IPS-15b (cell line): ENCODE measurements at regions not wholly inside any gene's neighbourhood (a gene's known extent, or its start where the extent isn't known, plus 50 kb on each side); places are given as distances from the start of the nearest gene placed in this dataset.
"Not testable (repeated sequence)": the region's sequence is repeated elsewhere in the genome, so short reads cannot be mapped to it uniquely, and the experiment has no call there.

ENCODE experiments used
- H3K27me3 ChIP-seq: one replicate; pipeline ENCODE4 v1.6.1; 2013; ENCODE audit warnings: low read length; ENCODE audit not compliant: control insufficient read depth, insufficient read depth
- H3K36me3 ChIP-seq: one replicate; pipeline ENCODE4 v1.6.1; 2013; ENCODE audit warnings: low read length; ENCODE audit not compliant: control insufficient read depth, insufficient read depth
- H3K4me1 ChIP-seq: one replicate; pipeline ENCODE4 v1.6.1; 2013; ENCODE audit warnings: mild to moderate bottlenecking, low read length; ENCODE audit not compliant: control insufficient read depth, insufficient read depth
- H3K4me3 ChIP-seq: one replicate; pipeline ENCODE4 v1.5.1; 2013; ENCODE audit warnings: low read depth, low read length
- H3K9ac ChIP-seq: one replicate; pipeline ENCODE4 v1.6.1; 2013; ENCODE audit warnings: low read depth, mild to moderate bottlenecking, low read length
- H3K9me3 ChIP-seq: one replicate; pipeline ENCODE4 v1.6.1; 2013; ENCODE audit warnings: mild to moderate bottlenecking, low read length; ENCODE audit not compliant: control insufficient read depth, insufficient read depth

DNA sequence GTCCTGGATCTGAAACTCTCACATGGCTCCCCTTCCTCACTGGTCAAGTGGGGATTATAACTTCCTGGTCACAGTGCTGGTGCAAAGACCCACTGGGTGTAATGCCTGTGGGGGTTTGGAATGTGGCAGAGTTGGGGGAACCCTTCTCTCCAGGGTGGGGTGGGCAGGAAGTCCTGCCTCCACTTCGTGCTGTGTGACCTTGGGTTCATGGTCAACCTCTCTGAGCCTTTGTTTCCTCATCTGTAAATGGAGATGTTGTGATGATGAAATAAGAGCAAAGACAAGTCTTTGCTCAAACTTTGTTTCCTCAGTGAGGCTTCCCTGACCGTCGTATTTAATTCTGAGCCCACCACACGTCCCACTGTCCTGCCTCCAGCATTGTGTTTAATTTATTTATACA, 564.7 kb downstream of the PTPRU start:
- Histone ChIP-seq H3K9me3 (no peaks in the 10 kb centered on the region), H3K9ac (no peak overlapping the region), H3K4me1 (no peaks in the 10 kb centered on the region), H3K36me3 (no peaks in the 10 kb centered on the region), H3K4me3 (no peak overlapping the region), H3K27me3 (no peaks in the 10 kb centered on the region)

GRCh38 chr1:29800522-29800956, 564.2 kb downstream of the PTPRU start:
- Histone ChIP-seq H3K36me3 (no peaks in the 10 kb centered on the region), H3K9ac (no peak overlapping the region), H3K4me1 (no peaks in the 10 kb centered on the region), H3K9me3 (no peaks in the 10 kb centered on the region), H3K27me3 (no peaks in the 10 kb centered on the region), H3K4me3 (no peak overlapping the region)

GRCh38 chr1:29800120-29800519, 563.8 kb downstream of the PTPRU start:
- no peaks in the 10 kb centered on the region for H3K27me3 ChIP-seq
- no peak overlapping the region for H3K4me3 ChIP-seq
- no peak overlapping the region for H3K9ac ChIP-seq
- H3K4me1 ChIP-seq = no peaks in the 10 kb centered on the region
- no peaks in the 10 kb centered on the region for H3K36me3 ChIP-seq
- no peaks in the 10 kb centered on the region for H3K9me3 ChIP-seq

GRCh38 chr1:29798699-29799566, 562.6 kb downstream of the PTPRU start:
- Histone ChIP-seq H3K9me3 (no peaks in the 10 kb centered on the region), H3K36me3 (no peaks in the 10 kb centered on the region)

DNA sequence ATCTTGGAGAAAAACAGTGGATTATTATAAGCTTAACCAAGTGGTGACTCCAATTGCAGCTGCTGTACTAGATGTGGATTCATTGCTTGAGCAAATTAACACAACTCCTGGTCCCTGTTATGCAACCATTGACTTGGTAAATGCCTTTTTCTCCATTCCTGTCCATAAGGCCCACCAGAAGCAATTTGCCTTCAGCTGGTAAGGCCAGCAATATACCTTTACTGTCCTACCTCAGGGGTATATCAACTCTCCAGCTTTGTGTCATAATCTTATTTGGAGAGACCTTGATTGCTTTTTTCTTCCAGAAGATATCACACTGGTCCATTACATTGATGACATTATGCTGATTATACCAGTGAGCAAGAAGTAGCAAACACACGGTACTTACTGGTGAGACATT, 560.8 kb downstream of the PTPRU start:
- H3K36me3 ChIP-seq, H3K27me3 ChIP-seq, H3K4me3 ChIP-seq, H3K4me1 ChIP-seq, H3K9ac ChIP-seq, H3K9me3 ChIP-seq: not testable (repeated sequence)

More at GRCh38 chr1:29798699-29799566, 562.6 kb downstream of the PTPRU start:
- Histone ChIP-seq H3K9ac (no peak overlapping the region), H3K27me3 (no peaks in the 10 kb centered on the region), H3K4me3 (no peak overlapping the region), H3K4me1 (no peaks in the 10 kb centered on the region)

DNA sequence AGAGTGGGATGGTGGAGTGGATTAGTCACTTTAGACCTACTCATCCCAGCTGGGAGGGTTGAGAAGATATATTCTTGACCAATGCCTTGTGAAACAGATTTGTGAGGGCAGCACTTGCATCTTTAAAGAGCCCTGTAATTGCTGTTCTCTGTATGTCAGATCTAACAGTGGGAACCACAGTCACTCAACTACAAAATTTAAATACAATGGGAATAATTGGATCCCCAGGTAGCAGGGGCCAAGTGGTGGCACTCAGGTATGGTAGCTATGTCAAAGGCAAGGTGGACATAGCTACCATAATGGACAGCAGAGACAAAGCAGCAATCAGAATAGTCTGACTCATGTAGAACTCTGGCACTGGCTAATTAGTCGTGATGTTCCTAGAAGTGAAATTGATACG, 559.6 kb downstream of the PTPRU start:
- not testable (repeated sequence) for H3K4me3 ChIP-seq, H3K4me1 ChIP-seq, H3K9ac ChIP-seq, H3K27me3 ChIP-seq, H3K9me3 ChIP-seq, H3K36me3 ChIP-seq

GRCh38 chr1:29793653-29794348, 557.5 kb downstream of the PTPRU start:
- Histone ChIP-seq H3K4me1 (no peaks in the 10 kb centered on the region), H3K9me3 (no peaks in the 10 kb centered on the region), H3K36me3 (no peaks in the 10 kb centered on the region), H3K4me3 (no peak overlapping the region), H3K9ac (no peak overlapping the region), H3K27me3 (no peaks in the 10 kb centered on the region)

- H3K9ac ChIP-seq = no peak overlapping the region
- no peaks in the 10 kb centered on the region for H3K9me3 ChIP-seq
- no peaks in the 10 kb centered on the region for H3K4me1 ChIP-seq
- no peaks in the 10 kb centered on the region for H3K27me3 ChIP-seq
- no peak overlapping the region for H3K4me3 ChIP-seq
- H3K36me3 ChIP-seq = no peaks in the 10 kb centered on the region
Measured at GRCh38 chr1:29793101-29793546, 556.8 kb downstream of the PTPRU start.

DNA sequence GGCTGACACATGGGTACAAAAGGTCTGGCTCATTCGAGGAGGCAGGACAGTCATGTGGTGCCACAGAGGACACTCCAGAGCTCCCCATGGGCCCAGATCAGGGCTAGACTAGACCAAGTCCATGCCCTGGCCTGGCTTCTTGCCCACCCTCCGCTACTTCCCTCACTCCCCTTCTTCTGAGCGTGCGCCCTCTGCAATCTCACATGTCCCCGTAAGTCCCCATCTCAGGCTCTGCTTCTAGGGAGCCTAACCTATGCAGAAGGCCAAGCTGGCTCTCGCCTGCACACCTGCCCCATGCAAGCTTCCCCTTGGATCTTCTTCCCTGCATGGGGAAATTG, 553.6 kb downstream of the PTPRU start:
- Histone ChIP-seq H3K9ac (no peak overlapping the region), H3K36me3 (no peaks in the 10 kb centered on the region), H3K4me3 (no peak overlapping the region), H3K9me3 (no peaks in the 10 kb centered on the region), H3K27me3 (no peaks in the 10 kb centered on the region), H3K4me1 (no peaks in the 10 kb centered on the region)

GRCh38 chr1:29789221-29789909, 553.0 kb downstream of the PTPRU start:
- Histone ChIP-seq H3K4me3 (no peak overlapping the region), H3K4me1 (no peaks in the 10 kb centered on the region), H3K9ac (no peak overlapping the region), H3K36me3 (no peaks in the 10 kb centered on the region), H3K9me3 (no peaks in the 10 kb centered on the region), H3K27me3 (no peaks in the 10 kb centered on the region)

DNA sequence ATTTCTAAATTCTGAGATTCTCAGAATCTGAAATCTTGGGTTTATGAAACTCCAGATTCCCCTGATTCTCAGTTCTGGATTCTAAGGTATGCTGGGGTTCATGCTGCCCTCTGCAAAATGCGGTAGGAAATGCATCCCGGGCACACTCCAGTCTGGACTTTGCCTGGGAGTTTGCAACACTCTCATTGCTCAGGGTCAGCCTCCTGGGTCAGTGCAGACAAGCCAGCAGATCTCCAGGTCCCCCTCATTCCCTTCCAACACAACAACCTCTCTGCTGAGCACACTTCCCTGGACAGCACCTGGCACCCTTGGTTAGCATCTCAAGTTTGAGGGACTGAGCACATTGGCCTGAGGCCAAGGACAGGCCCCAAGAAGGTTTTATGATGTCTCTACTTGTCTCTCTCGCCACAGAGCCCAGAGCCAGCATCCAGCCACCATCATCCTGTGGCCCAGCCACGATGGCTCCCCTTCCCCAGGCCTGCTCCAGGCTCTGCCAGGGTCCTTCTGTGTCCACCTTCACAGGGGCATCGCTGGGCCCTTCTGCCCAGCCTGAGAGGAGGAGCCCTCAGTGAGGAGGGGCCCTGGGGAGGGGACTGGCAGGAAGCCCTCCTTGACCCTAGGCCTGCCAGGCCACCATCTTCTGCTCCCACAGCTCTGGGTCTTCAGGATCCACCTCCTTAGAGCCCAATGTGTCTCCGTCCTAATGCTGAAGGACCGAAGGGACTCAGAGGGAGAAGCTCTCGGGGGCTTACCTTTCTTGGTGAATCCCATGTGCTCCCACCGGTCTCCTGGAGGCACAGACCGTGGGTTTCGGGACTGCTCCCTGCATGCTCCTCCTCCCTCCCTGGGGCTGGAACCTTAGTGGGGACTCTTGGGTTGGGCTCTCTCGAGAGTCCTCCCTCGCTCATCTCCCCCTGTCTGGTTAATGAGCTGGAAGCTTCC, 550.7 kb downstream of the PTPRU start:
- H3K4me3 ChIP-seq = no peak overlapping the region
- H3K36me3 ChIP-seq = no peaks in the 10 kb centered on the region
- H3K9ac ChIP-seq = no peak overlapping the region
- H3K4me1 ChIP-seq = no peaks in the 10 kb centered on the region
- H3K27me3 ChIP-seq = no peaks in the 10 kb centered on the region
- no peaks in the 10 kb centered on the region for H3K9me3 ChIP-seq
